Keratinocyte (primary cell): ENCODE measurements at regions not wholly inside any gene's neighbourhood (a gene's known extent, or its start where the extent isn't known, plus 50 kb on each side); places are given as distances from the start of the nearest gene placed in this dataset.

Experiments
- EZH2 ChIP-seq: IDR thresholded peaks from one replicate; pipeline ENCODE4 v1.6.1; 2012; ENCODE audit warnings: inconsistent platforms, mild to moderate bottlenecking, low read length, moderate library complexity
- TF ChIP-seq, protein P1 (sequence below), 3 experiments: IDR thresholded peaks in 1 of 3; conservative IDR thresholded peaks in 1 of 3; optimal IDR thresholded peaks in 1 of 3; 2 replicates in 2 of 3; 3 replicates in 1 of 3; pipeline versions ENCODE3 to v1.5.1; 2011; ENCODE audit warnings: low read length in 3 of 3, mild to moderate bottlenecking in 3 of 3, moderate library complexity in 2 of 3, control low read depth in 1 of 3, inconsistent platforms in 1 of 3; ENCODE audit not compliant: insufficient read depth in 2 of 3; ENCODE audit errors: extremely low read depth in 1 of 3

DNA sequence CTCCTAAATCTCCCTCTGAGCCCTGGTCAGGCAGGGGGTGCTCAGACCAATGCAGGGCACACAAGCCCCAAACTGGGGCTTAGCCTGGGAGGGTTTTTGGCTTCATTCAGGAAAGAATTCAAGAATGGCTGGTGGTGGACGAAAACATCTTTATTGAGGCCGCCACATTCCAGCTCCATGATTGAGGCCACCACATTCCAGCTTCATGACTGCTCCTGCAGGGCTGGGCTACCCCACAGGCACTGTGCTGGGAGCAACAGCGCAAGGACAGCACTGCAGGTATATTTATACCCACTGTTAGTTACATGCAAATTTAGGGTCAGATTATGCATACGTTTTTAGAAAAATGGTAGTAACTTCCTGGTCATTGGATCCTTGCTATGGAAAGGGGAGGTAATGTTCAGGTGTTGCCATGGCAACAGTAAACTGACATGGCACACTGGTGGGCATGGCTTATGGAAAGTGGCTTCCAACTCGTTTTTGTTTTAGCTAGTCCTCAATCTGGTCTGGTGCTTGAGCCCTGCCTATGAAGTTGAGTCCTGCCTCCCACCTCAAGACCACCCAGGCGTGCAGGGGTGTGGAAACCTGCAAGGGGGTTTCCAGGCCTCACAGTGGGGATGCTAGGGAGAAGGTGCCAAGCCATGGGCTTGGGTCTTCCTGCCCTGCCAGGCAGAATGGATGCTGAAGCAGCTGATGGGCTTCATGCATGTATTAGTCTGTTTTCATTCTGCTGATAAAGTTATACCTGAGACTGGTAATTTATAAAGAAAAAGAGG lies 348.7 kb upstream of the AJAP1 start:
- TF ChIP-seq, protein P1, sequence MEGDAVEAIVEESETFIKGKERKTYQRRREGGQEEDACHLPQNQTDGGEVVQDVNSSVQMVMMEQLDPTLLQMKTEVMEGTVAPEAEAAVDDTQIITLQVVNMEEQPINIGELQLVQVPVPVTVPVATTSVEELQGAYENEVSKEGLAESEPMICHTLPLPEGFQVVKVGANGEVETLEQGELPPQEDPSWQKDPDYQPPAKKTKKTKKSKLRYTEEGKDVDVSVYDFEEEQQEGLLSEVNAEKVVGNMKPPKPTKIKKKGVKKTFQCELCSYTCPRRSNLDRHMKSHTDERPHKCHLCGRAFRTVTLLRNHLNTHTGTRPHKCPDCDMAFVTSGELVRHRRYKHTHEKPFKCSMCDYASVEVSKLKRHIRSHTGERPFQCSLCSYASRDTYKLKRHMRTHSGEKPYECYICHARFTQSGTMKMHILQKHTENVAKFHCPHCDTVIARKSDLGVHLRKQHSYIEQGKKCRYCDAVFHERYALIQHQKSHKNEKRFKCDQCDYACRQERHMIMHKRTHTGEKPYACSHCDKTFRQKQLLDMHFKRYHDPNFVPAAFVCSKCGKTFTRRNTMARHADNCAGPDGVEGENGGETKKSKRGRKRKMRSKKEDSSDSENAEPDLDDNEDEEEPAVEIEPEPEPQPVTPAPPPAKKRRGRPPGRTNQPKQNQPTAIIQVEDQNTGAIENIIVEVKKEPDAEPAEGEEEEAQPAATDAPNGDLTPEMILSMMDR (optimal IDR thresholded peaks at IDR 0.05 in 1 of 3, IDR thresholded peaks at IDR 0.05 in 1 of 3, conservative IDR thresholded peaks at IDR 0.05 in 1 of 3; ENCODE audit: extremely low read depth in 1 of 3, insufficient read depth in 2 of 3, low read length in 3 of 3): no peak
- no peak for TF ChIP-seq EZH2
